NCI-H2196 treated with DMSO at 0.1 percent for 48 hours (cell line): ENCODE measurements at regions not wholly inside any gene's neighbourhood (a gene's known extent, or its start where the extent isn't known, plus 50 kb on each side); places are given as distances from the start of the nearest gene placed in this dataset.

Source experiments
- DNase-seq: peaks from one replicate; lab custom pipeline; 2025; ENCODE audit not compliant: unreplicated experiment; lab: John Stamatoyannopoulos, UW

GRCh38 chr1:38433084-38433722 is 386.6 kb upstream of the POU3F1 start:
- no peak for DNase-seq

- no peak for DNase-seq
These were observed 385.2 kb upstream of the POU3F1 start for GRCh38 chr1:38431535-38432376.

- no peak for DNase-seq
These were observed 384.4 kb upstream of the POU3F1 start for GRCh38 chr1:38430949-38431348.

- no peak for DNase-seq
These were observed 378.1 kb upstream of the POU3F1 start for GRCh38 chr1:38424677-38425076.

GRCh38 chr1:38420666-38421065 is 374.1 kb upstream of the POU3F1 start:
- no peak for DNase-seq

GRCh38 chr1:38418195-38419030 is 371.8 kb upstream of the POU3F1 start:
- DNase-seq, result no peak

GRCh38 chr1:38403667-38404066 is 357.1 kb upstream of the POU3F1 start:
- no peak for DNase-seq

- no peak for DNase-seq
These were observed 355.7 kb upstream of the POU3F1 start for GRCh38 chr1:38402230-38402815.

- no peak for DNase-seq
These were observed 350.0 kb upstream of the POU3F1 start for GRCh38 chr1:38396606-38397005.

GRCh38 chr1:38394303-38394702 is 347.7 kb upstream of the POU3F1 start:
- no peak for DNase-seq

GRCh38 chr1:38392861-38393260 is 346.3 kb upstream of the POU3F1 start:
- DNase-seq, result no peak

GRCh38 chr1:38381256-38381655 is 334.7 kb upstream of the POU3F1 start:
- no peak for DNase-seq

- no peak for DNase-seq
These were observed 330.0 kb upstream of the POU3F1 start for GRCh38 chr1:38376577-38376976.

GRCh38 chr1:38375035-38375434 is 328.4 kb upstream of the POU3F1 start:
- no peak for DNase-seq

GRCh38 chr1:38371505-38371844 is 324.9 kb upstream of the POU3F1 start:
- no peak for DNase-seq

GRCh38 chr1:38370716-38371504 is 324.3 kb upstream of the POU3F1 start:
- no peak for DNase-seq

GRCh38 chr1:38365242-38365641 is 318.6 kb upstream of the POU3F1 start:
- no peak for DNase-seq

- no peak for DNase-seq
These were observed 315.0 kb upstream of the POU3F1 start for GRCh38 chr1:38361566-38361965.

GRCh38 chr1:38360807-38361206 is 314.2 kb upstream of the POU3F1 start:
- no peak for DNase-seq

GRCh38 chr1:38353956-38354355 is 307.4 kb upstream of the POU3F1 start:
- no peak for DNase-seq

GRCh38 chr1:38352869-38353268 is 306.3 kb upstream of the POU3F1 start:
- no peak for DNase-seq
